HPDE6-E6E7 (cell line): ENCODE measurements at regions not wholly inside any gene's neighbourhood (a gene's known extent, or its start where the extent isn't known, plus 50 kb on each side); places are given as distances from the start of the nearest gene placed in this dataset.
"Not testable (repeated sequence)": the region's sequence is repeated elsewhere in the genome, so short reads cannot be mapped to it uniquely, and the experiment has no call there.

Source experiments
- DNase-seq: peaks from one replicate; pipeline ENCODE4 v3.0.0; 2011; ENCODE audit warnings: missing footprints; ENCODE audit errors: extremely low spot score

DNA sequence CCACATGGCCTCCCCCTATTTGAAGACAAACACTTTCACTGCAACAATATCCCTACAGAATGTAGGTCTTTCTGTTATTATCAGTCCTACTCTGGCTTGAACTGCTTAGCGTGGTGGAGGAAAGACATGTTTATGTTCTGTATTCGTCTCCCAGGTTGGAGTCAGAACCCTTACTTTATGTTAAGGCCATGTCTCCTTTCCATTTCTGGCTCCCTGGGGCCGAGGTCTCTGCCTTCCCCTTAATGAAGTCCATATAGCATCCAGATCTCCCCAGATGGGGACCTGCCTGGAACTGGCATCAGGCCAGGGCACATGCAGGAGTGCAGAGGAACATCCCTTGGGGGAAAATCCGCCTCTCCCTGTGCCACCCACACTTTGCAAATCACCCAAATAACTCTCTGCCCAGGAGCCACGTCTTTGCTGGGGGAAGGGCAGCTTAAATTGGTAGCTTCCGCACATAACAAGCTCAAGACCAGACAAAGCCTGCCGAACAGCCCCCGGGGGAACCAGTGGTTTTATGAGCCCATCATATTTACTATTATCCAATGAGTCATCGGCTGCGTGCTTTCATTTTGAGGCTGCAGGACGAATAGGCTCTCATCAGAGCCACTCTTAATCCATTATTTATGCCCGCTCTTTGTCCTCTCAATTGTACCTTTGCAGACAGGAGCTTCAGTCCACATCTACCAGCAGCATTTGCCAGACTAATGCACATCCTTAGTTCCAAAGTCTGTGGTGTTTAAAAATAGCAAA lies 237.0 kb downstream of the UACA start:
- peak; percentile 83 for DNase-seq

- no peak for DNase-seq
Measured at GRCh38 chr15:70525551-70525950, 237.8 kb downstream of the UACA start.

DNA sequence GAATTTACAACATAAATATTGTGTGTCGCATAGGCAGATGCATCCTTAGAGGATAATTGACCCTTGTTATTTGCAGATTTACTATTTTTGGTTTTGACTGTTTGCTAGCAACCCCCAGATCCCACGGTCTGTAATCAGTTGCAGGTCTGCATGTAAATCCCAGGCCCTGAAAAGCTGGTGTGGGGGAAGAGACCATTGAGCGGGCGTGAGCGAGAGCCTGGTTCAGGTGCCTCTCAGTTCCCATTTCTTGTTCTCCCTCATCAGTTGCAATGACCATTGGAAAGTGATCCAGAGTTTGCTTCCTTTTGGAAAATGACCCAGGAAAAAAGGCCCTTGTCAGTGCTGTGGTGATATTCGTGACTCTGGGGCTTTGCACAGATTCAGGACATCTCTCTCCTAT lies 238.9 kb downstream of the UACA start:
- no peak for DNase-seq

DNA sequence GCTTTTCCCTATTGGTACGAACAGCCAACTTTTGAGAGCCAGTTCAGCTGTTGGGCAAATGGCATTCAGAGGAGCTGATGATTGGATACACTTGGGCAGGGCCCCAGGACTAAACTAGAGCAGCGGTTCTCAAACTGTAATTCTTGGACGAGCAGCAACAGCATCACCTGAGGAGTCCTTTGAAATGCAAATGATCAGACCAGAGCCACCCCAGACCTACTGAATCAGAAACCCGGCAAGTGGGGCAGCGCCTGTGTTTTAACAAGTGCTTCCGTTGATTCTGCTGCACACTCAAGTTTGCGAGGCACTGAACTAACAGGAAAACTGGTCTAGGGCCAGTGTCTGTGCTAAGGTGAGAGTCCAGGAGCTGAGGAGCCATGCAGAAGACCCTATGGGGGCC lies 239.7 kb downstream of the UACA start:
- DNase-seq: no peak

DNA sequence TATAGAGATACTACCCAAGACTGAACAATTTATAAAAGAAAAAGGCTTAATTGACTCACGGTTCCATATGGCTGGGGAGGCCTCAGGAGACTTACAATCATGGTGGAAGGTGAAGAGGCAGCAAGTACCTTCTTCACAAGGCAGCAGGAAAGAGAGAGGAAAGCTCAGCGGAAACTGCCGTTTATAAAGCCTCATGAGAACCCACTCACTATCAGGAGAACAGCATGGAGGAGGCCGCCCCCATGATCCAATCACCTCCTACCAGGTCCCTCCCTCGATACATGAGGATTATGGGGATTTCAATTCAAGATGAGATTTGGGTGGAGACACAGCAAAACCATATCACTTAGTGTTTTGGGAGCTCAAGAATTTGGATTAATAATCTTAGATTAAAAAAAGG lies 240.2 kb downstream of the UACA start:
- no peak for DNase-seq

GRCh38 chr15:70522323-70522966 lies 240.9 kb downstream of the UACA start:
- DNase-seq: no peak

DNA sequence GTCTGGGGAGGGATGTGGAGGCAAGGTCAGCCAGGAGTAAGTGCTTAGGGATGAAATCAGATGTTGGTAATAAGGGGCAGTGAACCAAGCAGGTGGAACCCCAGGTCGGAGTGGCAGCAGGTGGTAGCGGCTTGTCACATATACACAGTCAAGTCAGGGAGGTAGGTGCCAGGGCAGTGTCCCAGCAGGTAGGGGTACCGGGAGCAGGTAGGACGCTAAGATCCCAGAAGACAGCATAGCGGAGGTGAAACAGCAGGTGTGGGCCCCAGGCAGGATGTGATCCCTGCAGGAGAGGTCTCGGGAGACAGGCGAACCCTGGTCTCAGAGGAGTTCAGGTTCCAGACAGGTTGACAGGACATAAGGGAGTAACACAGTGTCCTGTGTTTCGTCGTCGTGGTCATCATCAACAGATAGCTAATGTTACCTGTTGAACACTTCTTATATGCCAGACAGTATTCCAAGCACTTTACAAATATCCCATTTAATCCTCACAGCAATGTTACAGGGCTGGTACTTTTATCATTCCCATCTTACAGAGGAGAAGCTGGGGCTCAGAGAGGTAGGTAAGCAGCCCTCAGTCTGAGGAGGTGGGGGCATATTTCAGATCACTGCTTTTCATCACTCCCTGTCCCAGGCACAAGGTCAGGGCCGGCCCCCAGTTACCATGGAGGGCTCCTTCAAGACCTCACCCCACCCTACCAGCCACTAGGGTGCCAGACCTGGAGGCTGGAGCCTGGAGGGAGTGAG lies 241.6 kb downstream of the UACA start:
- no peak for DNase-seq

DNA sequence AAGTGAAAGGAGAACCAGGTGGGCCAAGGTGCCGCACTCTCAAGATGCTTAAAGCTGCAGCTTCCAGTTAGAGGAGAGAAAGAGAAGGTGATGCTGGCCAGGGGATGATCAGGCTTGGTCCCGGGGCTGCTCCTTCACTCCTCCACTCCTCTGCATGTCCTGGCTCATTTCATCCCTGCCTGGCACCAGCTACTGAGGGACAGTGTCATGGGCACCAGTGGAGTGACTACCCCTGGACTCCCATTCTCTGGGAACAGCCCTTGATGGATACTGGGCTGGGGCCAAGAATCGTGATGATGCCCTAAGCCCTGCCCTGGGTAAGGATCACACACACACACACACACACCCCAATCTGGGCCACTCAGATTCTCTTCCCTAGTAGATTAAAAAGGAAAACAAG lies 243.7 kb downstream of the UACA start:
- DNase-seq: no peak

DNA sequence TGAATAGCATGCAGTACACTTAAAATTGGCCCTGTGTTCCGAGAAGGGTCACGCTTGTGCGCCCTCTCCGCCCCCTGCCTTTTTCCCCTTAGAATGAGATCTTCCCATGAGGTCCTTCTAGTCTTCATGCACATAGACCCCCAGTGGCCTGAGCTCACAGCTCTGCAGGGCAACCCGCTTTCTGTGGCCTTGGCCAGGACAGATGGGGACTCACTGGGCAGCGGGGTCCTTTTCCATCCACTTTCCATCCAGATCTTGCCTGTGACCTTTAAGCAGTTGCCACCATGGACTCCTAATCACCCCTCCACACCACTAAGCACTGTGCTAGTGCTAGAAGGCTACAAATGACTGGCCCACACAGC lies 244.4 kb downstream of the UACA start:
- no peak for DNase-seq

- DNase-seq: no peak
Measured at GRCh38 chr15:70518201-70519003, 245.0 kb downstream of the UACA start.

DNA sequence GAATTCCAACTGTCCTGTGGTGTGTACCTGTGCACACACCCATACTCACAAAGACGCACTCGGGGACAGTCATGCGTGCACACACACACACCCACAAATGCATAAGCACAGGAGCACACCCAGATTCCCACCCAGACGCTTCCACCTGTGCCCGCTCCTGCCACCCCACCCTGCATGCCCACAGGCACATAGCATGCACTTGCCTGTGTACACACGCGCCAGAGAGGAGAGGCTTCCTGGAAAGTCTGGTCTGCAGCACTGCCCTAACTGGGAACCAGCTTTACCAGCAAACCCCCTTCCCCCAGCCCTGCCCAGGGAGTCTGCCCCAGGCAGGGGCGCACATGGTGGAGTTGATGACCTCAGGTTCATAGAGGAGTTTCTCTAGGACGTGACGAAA lies 246.2 kb downstream of the UACA start:
- DNase-seq: no peak

DNA sequence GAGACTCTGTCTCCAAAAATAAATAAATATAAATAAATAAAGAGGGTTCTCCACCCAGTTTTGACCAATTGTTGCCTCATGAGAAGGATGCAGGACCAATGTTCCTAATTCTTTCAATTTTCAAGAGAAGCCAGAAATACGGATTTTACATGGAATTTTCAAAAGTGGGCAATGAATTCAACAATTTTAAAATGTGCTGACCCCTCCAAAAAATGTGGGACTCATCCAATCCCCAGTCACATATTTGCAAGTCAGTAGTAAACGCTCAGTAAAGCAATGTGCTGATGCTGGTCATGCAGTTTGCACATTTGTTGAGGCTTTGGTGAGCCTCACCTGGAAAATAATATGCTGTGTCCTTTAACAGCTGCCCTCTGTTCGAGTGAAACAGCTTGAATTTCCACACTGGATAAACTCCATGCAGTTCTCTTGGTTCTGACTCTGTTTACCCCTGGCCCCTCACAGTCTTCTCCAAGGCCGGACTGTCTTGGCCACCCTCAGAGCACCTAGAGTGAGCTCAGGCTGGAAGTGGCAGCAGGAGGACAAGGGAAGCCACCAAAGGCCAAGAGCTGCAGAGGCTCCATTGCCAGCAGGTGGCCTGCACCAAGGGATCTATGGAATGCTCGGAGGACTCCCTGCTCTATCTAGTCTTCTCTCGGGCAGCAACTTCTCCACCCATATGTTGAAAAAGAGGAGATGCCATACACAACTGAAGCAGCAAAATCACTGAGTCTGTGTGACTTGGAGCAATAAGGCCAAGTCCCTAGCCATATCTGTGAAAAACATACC lies 246.8 kb downstream of the UACA start:
- no peak for DNase-seq

- no peak for DNase-seq
Measured at GRCh38 chr15:70514251-70514650, 249.1 kb downstream of the UACA start.

DNA sequence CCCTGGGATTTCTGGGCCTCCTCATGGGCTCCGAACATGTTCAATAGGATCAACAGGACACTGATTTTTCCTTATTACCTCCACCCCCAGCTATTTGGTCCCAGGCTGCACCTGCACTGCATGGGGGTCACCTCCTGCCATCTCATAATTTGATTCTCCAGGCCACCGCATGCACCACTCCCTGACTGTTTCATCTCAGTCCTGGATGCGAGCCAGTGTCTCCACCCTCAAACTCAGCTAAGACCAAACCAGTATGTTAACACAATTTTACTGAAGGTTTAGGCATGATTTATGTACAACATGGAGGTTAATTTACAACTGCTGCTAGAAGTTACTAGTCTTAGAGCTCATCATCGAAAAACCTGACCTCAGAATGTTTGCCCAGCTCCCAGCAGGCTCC lies 249.5 kb downstream of the UACA start:
- DNase-seq: no peak

GRCh38 chr15:70512772-70513362 lies 250.5 kb downstream of the UACA start:
- no peak for DNase-seq

DNA sequence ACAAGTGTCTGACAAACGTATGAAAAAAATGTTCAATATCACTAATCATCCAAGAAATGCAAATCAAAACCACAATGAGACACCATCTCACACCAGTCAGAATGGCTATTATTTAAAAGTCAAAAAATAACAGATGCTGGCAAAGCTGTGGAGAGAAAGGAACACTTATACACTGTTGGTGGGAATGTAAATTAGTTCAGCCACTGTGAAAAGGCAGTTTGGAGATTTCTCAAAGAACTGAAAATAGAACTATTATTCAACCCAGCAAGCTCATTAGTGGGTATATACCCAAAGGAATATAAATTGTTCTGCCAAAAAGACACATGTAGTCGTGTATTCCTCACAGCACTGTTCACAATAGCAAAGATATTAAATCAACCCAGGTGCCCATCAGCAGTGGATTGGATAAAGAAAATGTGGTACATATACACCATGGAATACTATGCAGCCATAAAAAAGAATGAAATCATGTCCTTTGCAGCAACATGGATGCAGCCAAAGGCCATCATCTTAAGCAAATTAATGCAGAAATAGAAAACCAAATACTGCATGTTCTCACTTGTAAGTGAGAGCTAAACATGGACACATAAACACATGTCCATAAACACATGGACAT lies 251.3 kb downstream of the UACA start:
- DNase-seq: not testable (repeated sequence)

- DNase-seq: no peak
Measured at GRCh38 chr15:70510433-70510832, 252.9 kb downstream of the UACA start.

DNA sequence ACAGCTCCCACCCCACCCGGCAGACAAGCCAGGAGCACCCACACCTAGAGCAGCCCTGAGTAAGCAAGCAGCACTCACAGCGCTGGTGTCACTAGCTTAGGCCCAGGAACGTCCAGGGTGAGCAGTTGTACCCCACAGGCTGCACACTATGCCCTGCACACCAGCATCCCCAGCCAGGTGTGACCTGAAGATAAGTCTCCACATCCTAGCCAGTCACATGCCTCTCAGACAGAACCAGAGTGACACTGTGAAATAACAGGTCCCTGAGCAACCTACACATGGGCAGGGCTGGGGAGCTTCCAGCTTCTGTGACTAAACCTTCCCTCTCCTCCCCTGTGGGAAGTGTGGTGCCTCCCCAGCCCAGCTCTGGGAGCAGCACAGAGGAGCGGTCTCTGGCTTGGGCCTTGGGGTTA lies 253.6 kb downstream of the UACA start:
- DNase-seq: no peak

GRCh38 chr15:70509282-70509662 lies 254.1 kb downstream of the UACA start:
- DNase-seq: no peak

DNA sequence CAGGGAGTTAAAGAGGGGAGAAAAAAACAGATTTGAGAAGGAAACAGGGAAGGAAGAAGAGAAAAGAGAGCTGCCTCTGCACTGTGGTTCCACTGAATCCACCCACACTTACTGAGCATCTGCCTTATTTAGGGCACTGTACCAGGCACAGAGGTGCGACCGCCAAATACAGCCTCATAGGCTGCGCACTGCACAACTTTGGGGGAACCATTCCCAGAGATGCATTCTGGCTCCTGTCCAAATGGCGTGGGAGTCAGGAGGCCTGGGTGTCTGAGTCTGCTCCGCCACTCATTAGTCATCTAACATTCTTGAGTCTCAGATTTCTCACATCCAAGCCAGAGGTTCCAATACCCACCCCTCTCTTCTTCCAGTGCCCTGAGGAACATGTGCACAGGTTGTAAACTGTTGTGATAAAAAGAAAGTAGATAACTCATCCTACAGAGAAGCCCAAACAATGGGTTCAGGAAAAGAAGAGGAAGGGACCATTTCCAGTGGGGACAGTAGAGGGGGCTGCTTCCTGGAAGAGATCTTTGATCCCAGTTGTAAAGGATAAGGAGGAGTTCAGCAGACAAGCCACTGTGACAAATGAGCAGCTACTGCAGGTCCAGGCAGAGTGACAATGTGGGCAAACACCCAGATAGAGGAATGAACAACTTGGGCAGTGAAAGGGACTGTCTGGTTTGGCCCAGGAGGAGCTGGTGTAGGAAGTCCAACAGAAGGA lies 254.6 kb downstream of the UACA start:
- peak; percentile 92 for DNase-seq
